ENCODE measurements at regions not wholly inside any gene's neighbourhood (a gene's known extent, or its start where the extent isn't known, plus 50 kb on each side); places are given as distances from the start of the nearest gene placed in this dataset.
"Not testable (repeated sequence)": the region's sequence is repeated elsewhere in the genome, so short reads cannot be mapped to it uniquely, and the experiment has no call there.

GRCh38 chr3:148513096-148513543, 184.6 kb upstream of the AGTR1 start:
- dilution Hi-C loops (cut with MboI; ENCODE audit: extremely low pct_ligation_motif_present, low sequenced_read_pairs) = no loop called here
- H3K27ac ChIP-seq (ENCODE audit: control insufficient read depth, insufficient read depth, low read length) = no peak overlapping the region
- FAIRE-seq = no peak
- no peak overlapping the region for H2AFZ ChIP-seq (ENCODE audit: control insufficient read depth, low read length)
- DNase-seq (ENCODE audit: low read depth, low spot score) = no peak
- no peaks in the 10 kb centered on the region for H3K9me3 ChIP-seq (ENCODE audit: control insufficient read depth, low read depth, low read length)
- no peaks in the 10 kb centered on the region for H3K27me3 ChIP-seq (ENCODE audit: control insufficient read depth, extremely low read depth, insufficient read depth, low read length)
- no peaks in the 10 kb centered on the region for H3K79me2 ChIP-seq (ENCODE audit: control insufficient read depth, insufficient read depth, low read length)
- no peak overlapping the region for H3K4me3 ChIP-seq (ENCODE audit: control insufficient read depth in 2 of 3, extremely low read depth in 1 of 3, insufficient read depth in 2 of 3, low read depth in 1 of 3, low read length in 3 of 3)
- H3K9me1 ChIP-seq (ENCODE audit: control insufficient read depth, extremely low read depth, insufficient read depth, low read length) = no peaks in the 10 kb centered on the region
- H4K20me1 ChIP-seq (ENCODE audit: control insufficient read depth, extremely low read depth, insufficient read depth, low read length) = no peaks in the 10 kb centered on the region
- no peak overlapping the region for H3K4me2 ChIP-seq (ENCODE audit: control insufficient read depth, extremely low read depth, insufficient read depth, low read depth, low read length)
- no peaks in the 10 kb centered on the region for H3K36me3 ChIP-seq (ENCODE audit: control insufficient read depth in 2 of 2, extremely low read depth in 1 of 2, insufficient read depth in 2 of 2, low read length in 2 of 2)
- no peak for TF ChIP-seq EZH2 (IDR thresholded peaks at IDR 0.05; ENCODE audit: low read length)
- TF ChIP-seq, protein P1, sequence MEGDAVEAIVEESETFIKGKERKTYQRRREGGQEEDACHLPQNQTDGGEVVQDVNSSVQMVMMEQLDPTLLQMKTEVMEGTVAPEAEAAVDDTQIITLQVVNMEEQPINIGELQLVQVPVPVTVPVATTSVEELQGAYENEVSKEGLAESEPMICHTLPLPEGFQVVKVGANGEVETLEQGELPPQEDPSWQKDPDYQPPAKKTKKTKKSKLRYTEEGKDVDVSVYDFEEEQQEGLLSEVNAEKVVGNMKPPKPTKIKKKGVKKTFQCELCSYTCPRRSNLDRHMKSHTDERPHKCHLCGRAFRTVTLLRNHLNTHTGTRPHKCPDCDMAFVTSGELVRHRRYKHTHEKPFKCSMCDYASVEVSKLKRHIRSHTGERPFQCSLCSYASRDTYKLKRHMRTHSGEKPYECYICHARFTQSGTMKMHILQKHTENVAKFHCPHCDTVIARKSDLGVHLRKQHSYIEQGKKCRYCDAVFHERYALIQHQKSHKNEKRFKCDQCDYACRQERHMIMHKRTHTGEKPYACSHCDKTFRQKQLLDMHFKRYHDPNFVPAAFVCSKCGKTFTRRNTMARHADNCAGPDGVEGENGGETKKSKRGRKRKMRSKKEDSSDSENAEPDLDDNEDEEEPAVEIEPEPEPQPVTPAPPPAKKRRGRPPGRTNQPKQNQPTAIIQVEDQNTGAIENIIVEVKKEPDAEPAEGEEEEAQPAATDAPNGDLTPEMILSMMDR (optimal IDR thresholded peaks at IDR 0.05 in 1 of 3, IDR thresholded peaks at IDR 0.05 in 1 of 3, conservative IDR thresholded peaks at IDR 0.05 in 1 of 3; ENCODE audit: extremely low read depth in 1 of 3, insufficient read depth in 2 of 3, low read length in 3 of 3) = no peak
- H3K4me1 ChIP-seq (ENCODE audit: control insufficient read depth, extremely low read depth, insufficient read depth, low read length) = no peaks in the 10 kb centered on the region
- H3K9ac ChIP-seq (ENCODE audit: control insufficient read depth, extremely low read depth, insufficient read depth, low read length) = no peak overlapping the region

DNA sequence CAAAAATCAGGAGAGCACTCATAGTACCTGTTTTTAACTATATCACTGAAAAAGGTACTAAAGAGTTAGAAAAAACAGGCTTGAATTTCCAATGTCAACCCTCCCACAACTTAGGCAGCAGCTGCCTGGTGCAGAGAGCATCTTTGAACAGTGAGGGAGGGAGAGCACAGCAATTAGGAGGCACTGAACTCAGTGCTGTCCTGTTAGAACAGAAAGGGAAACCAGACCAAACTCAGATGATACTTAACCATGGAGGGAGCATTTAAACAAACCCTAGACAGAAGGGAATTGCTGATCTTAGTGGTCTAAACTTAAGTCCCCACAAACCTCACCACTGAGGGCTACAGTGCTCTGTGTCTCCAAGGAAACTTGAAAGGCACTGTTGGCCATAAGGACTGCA, 179.2 kb upstream of the AGTR1 start:
- TF ChIP-seq EZH2 (IDR thresholded peaks at IDR 0.05; ENCODE audit: low read length) = no peak
- TF ChIP-seq, protein P1 (optimal IDR thresholded peaks at IDR 0.05 in 1 of 3, IDR thresholded peaks at IDR 0.05 in 1 of 3, conservative IDR thresholded peaks at IDR 0.05 in 1 of 3; ENCODE audit: extremely low read depth in 1 of 3, insufficient read depth in 2 of 3, low read length in 3 of 3) = no peak
- no peak for DNase-seq (ENCODE audit: low read depth, low spot score)
- Histone ChIP-seq H3K9me1 (ENCODE audit: control insufficient read depth, extremely low read depth, insufficient read depth, low read length) (no peaks in the 10 kb centered on the region), H3K4me3 (ENCODE audit: control insufficient read depth in 2 of 3, extremely low read depth in 1 of 3, insufficient read depth in 2 of 3, low read depth in 1 of 3, low read length in 3 of 3) (no peak overlapping the region), H3K79me2 (ENCODE audit: control insufficient read depth, insufficient read depth, low read length) (no peaks in the 10 kb centered on the region), H2AFZ (ENCODE audit: control insufficient read depth, low read length) (no peak overlapping the region), H3K27ac (ENCODE audit: control insufficient read depth, insufficient read depth, low read length) (no peak overlapping the region), H3K4me2 (ENCODE audit: control insufficient read depth, extremely low read depth, insufficient read depth, low read depth, low read length) (no peak overlapping the region), H3K9ac (ENCODE audit: control insufficient read depth, extremely low read depth, insufficient read depth, low read length) (no peak overlapping the region), H3K36me3 (ENCODE audit: control insufficient read depth in 2 of 2, extremely low read depth in 1 of 2, insufficient read depth in 2 of 2, low read length in 2 of 2) (no peaks in the 10 kb centered on the region), H3K9me3 (ENCODE audit: control insufficient read depth, low read depth, low read length) (no peaks in the 10 kb centered on the region), H4K20me1 (ENCODE audit: control insufficient read depth, extremely low read depth, insufficient read depth, low read length) (no peaks in the 10 kb centered on the region), H3K4me1 (ENCODE audit: control insufficient read depth, extremely low read depth, insufficient read depth, low read length) (no peaks in the 10 kb centered on the region), H3K27me3 (ENCODE audit: control insufficient read depth, extremely low read depth, insufficient read depth, low read length) (no peaks in the 10 kb centered on the region)
- dilution Hi-C loops (cut with MboI; ENCODE audit: extremely low pct_ligation_motif_present, low sequenced_read_pairs) = no loop called here
- FAIRE-seq = no peak

DNA sequence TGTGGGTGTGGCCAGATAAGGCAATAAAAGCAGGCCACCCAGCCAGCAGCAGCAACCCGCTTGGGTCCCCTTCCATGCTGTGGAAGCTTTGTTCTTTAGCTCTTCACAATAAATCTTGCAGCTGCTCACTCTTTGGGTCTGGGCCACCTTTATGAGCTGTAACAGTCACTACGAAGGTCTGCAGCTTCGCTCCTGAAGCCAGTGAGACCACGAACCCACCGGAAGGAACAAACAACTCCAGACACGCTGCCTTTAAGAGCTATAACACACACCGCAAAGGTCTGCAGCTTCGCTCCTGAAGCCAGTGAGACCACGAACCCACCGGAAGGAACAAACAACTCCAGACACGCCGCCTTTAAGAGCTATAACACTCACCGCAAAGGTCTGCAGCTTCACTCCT, 172.1 kb upstream of the AGTR1 start:
- H3K27ac ChIP-seq (ENCODE audit: control insufficient read depth, insufficient read depth, low read length); DNase-seq (ENCODE audit: low read depth, low spot score); H3K4me1 ChIP-seq (ENCODE audit: control insufficient read depth, extremely low read depth, insufficient read depth, low read length); H3K4me2 ChIP-seq (ENCODE audit: control insufficient read depth, extremely low read depth, insufficient read depth, low read depth, low read length); H2AFZ ChIP-seq (ENCODE audit: control insufficient read depth, low read length); dilution Hi-C loops (cut with MboI; ENCODE audit: extremely low pct_ligation_motif_present, low sequenced_read_pairs); H3K36me3 ChIP-seq (ENCODE audit: control insufficient read depth in 2 of 2, extremely low read depth in 1 of 2, insufficient read depth in 2 of 2, low read length in 2 of 2); H4K20me1 ChIP-seq (ENCODE audit: control insufficient read depth, extremely low read depth, insufficient read depth, low read length); H3K4me3 ChIP-seq (ENCODE audit: control insufficient read depth in 2 of 3, extremely low read depth in 1 of 3, insufficient read depth in 2 of 3, low read depth in 1 of 3, low read length in 3 of 3); FAIRE-seq; H3K79me2 ChIP-seq (ENCODE audit: control insufficient read depth, insufficient read depth, low read length); H3K9me3 ChIP-seq (ENCODE audit: control insufficient read depth, low read depth, low read length); H3K27me3 ChIP-seq (ENCODE audit: control insufficient read depth, extremely low read depth, insufficient read depth, low read length); H3K9me1 ChIP-seq (ENCODE audit: control insufficient read depth, extremely low read depth, insufficient read depth, low read length); H3K9ac ChIP-seq (ENCODE audit: control insufficient read depth, extremely low read depth, insufficient read depth, low read length): not testable (repeated sequence)

Data from keratinocyte (primary cell).